WI38 (cell line): ENCODE measurements at regions not wholly inside any gene's neighbourhood (a gene's known extent, or its start where the extent isn't known, plus 50 kb on each side); places are given as distances from the start of the nearest gene placed in this dataset.

Experiments
- H3K4me3 ChIP-seq: 2 replicates; pipeline ENCODE4 v1.5.1; 2011; ENCODE audit warnings: low read depth, mild to moderate bottlenecking, control low read depth, low read length
- TF ChIP-seq, protein P1 (sequence below): IDR thresholded peaks from 2 replicates; pipeline ENCODE4 v1.5.1; 2012; ENCODE audit warnings: low read depth, mild to moderate bottlenecking, control low read depth, low read length

- no peak overlapping the region for H3K4me3 ChIP-seq
- TF ChIP-seq, protein P1, sequence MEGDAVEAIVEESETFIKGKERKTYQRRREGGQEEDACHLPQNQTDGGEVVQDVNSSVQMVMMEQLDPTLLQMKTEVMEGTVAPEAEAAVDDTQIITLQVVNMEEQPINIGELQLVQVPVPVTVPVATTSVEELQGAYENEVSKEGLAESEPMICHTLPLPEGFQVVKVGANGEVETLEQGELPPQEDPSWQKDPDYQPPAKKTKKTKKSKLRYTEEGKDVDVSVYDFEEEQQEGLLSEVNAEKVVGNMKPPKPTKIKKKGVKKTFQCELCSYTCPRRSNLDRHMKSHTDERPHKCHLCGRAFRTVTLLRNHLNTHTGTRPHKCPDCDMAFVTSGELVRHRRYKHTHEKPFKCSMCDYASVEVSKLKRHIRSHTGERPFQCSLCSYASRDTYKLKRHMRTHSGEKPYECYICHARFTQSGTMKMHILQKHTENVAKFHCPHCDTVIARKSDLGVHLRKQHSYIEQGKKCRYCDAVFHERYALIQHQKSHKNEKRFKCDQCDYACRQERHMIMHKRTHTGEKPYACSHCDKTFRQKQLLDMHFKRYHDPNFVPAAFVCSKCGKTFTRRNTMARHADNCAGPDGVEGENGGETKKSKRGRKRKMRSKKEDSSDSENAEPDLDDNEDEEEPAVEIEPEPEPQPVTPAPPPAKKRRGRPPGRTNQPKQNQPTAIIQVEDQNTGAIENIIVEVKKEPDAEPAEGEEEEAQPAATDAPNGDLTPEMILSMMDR: no peak
These were observed 103.1 kb upstream of the SMC2 start for GRCh38 chr9:103991001-103991400.

DNA sequence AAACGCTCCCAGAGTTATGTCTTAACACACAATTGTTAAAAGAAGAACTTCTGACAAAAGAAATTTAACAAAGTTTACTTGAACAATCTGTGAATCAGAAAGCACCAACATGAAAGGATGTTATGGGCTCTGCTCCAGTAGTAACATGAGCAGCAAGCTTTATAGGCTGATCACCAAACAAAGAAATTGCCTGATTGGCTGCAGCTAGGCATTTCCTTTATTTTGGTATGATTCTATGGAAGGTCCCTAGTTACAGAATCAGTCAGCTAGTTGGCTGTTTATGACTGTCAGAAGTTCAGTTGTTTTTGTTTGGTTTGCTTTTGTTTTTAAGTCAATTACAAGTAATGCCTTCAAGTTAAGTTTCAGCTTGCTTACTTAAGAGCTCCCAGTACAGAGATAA lies 102.4 kb upstream of the SMC2 start:
- TF ChIP-seq, protein P1: no peak
- no peak overlapping the region for H3K4me3 ChIP-seq

GRCh38 chr9:103992938-103993579 lies 101.0 kb upstream of the SMC2 start:
- TF ChIP-seq, protein P1: no peak
- H3K4me3 ChIP-seq: no peak overlapping the region

GRCh38 chr9:103997856-103998370 lies 96.2 kb upstream of the SMC2 start:
- no peak overlapping the region for H3K4me3 ChIP-seq
- TF ChIP-seq, protein P1: no peak

GRCh38 chr9:103999375-104000062 lies 94.6 kb upstream of the SMC2 start:
- no peak overlapping the region for H3K4me3 ChIP-seq
- TF ChIP-seq, protein P1: no peak

GRCh38 chr9:104009826-104010225 lies 84.3 kb upstream of the SMC2 start:
- TF ChIP-seq, protein P1: no peak
- no peak overlapping the region for H3K4me3 ChIP-seq

- no peak overlapping the region for H3K4me3 ChIP-seq
- TF ChIP-seq, protein P1: no peak
These were observed 72.0 kb upstream of the SMC2 start for GRCh38 chr9:104022083-104022482.
